ENCODE measurements at regions not wholly inside any gene's neighbourhood (a gene's known extent, or its start where the extent isn't known, plus 50 kb on each side); places are given as distances from the start of the nearest gene placed in this dataset.
"Not testable (repeated sequence)": the region's sequence is repeated elsewhere in the genome, so short reads cannot be mapped to it uniquely, and the experiment has no call there.

DNA sequence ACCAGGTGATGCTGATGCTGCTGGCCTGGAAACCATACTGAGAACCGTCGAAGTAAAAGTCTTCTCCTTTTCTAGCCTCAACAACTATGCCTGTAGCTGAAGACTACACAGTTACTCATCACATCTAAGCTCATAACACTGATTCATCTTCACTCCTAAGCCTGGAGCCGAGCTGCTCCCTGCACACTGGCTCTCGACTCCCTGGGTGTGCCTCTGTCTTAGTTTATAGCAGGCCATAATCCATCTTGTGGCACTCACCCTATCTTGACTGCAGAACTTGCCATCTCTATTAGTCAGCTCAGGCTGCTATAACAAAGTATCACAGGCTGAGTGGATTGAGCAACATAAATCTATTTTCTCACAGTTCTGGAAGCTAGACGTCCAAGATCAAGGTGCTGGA, 191.0 kb downstream of the UNC5CL start:
- Mint-ChIP-seq H3K27ac (no peak overlapping the region), H3K27me3 (peaks cover 14% of the 10 kb centered on the region), H3K9me3 (no peaks in the 10 kb centered on the region), H3K4me1 (ENCODE audit: low read depth) (peaks cover 6% of the 10 kb centered on the region), H3K36me3 (ENCODE audit: low read depth) (no peaks in the 10 kb centered on the region), H3K4me3 (no peak overlapping the region)
- intact Hi-C loops (cut with micrococcal nuclease): no loop called here

DNA sequence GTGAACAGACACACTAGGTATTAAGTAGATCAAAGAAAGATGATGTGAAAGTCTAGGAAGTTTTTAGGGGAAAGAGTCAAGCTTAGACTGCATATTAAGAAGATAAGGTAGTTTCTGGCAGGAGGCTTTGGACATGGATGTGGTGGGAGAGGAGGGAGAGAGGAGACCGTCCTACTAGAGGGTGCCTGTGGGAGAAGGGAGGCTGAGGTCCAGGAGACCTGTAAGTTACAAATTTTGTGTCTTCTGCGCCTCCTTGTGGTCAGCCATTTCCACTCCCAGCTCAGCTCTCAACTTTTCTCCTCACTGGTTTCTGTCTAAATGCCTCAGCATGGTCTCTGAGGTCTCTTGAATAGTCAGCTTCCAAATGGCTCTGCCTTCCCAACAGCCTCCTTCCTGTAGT, 193.5 kb downstream of the UNC5CL start:
- Mint-ChIP-seq H3K4me1 (ENCODE audit: low read depth) (no peaks in the 10 kb centered on the region), H3K9me3 (no peaks in the 10 kb centered on the region), H3K27ac (no peak overlapping the region), H3K27me3 (peaks cover 31% of the 10 kb centered on the region), H3K4me3 (no peak overlapping the region), H3K36me3 (ENCODE audit: low read depth) (no peaks in the 10 kb centered on the region)
- intact Hi-C loops (cut with micrococcal nuclease): no loop called here

DNA sequence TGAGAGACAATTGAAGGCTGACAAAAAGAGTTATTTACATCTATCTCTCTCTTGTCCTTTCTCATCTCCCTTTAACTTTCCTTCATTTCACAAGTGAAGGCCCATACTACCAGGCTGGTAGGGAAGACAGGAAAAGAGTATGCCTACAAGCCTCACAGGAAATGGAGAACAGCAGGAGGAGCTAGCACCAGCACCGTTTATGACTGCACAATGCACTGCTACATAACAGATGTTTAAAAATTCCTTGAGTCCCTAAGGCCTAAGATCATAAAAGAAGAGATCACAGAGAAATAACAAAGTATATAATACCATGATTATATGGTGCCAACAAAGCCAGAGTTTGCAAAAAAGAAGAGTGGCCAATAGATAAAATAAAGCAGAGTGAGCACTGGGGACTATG, 194.8 kb downstream of the UNC5CL start:
- H3K9me3 Mint-ChIP-seq: no peaks in the 10 kb centered on the region
- no peak overlapping the region for H3K27ac Mint-ChIP-seq
- intact Hi-C loops (cut with micrococcal nuclease): no loop called here
- peaks cover 34% of the 10 kb centered on the region for H3K27me3 Mint-ChIP-seq
- H3K4me1 Mint-ChIP-seq (ENCODE audit: low read depth): no peaks in the 10 kb centered on the region
- H3K4me3 Mint-ChIP-seq: no peak overlapping the region
- H3K36me3 Mint-ChIP-seq (ENCODE audit: low read depth): no peaks in the 10 kb centered on the region

DNA sequence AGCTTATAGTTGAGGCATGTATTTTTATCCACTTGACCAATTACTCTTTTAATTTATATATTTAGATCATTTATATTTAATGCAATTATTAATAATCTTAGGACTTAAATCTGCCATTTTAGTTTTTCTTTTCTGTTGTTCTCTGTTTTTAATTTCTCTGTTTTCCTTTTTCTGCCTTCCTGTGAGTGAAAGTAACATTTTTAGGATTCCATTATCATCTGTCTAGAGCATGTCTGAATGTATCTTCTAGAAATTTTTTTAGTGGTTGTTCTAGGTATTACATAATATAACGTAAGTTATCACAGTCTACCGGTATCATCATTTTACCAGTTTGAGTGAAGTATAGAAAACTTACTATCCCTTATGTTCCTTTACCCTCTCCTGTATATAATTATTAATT, 197.3 kb downstream of the UNC5CL start:
- no peaks in the 10 kb centered on the region for H3K4me1 Mint-ChIP-seq (ENCODE audit: low read depth)
- H3K27ac Mint-ChIP-seq: no peak overlapping the region
- intact Hi-C loops (cut with micrococcal nuclease): no loop called here
- no peak overlapping the region for H3K4me3 Mint-ChIP-seq
- no peaks in the 10 kb centered on the region for H3K36me3 Mint-ChIP-seq (ENCODE audit: low read depth)
- peaks cover 38% of the 10 kb centered on the region for H3K27me3 Mint-ChIP-seq
- H3K9me3 Mint-ChIP-seq: no peaks in the 10 kb centered on the region

DNA sequence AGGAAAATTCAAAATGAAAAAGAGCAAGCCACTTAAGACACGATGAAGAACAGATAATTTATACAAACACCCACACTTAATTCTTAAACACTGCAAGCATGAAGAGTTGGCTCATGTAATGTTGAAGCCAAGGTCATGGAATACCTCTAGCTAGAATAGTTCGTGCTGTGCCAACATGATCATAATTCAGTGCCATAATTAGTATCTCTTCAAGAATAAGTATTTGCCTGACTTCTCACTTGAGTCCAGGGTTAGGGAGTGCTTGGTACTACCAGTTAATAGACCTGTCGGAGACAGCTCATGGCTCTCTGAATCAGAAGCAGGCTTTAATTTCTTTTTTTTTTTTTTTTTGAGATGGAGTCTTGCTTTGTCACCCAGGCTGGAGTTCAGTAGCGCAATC, 206.3 kb downstream of the UNC5CL start:
- no peaks in the 10 kb centered on the region for H3K4me1 Mint-ChIP-seq (ENCODE audit: low read depth)
- no peaks in the 10 kb centered on the region for H3K9me3 Mint-ChIP-seq
- H3K4me3 Mint-ChIP-seq: no peak overlapping the region
- intact Hi-C loops (cut with micrococcal nuclease): no loop called here
- H3K36me3 Mint-ChIP-seq (ENCODE audit: low read depth): no peaks in the 10 kb centered on the region
- H3K27me3 Mint-ChIP-seq: peaks cover 12% of the 10 kb centered on the region
- no peak overlapping the region for H3K27ac Mint-ChIP-seq

DNA sequence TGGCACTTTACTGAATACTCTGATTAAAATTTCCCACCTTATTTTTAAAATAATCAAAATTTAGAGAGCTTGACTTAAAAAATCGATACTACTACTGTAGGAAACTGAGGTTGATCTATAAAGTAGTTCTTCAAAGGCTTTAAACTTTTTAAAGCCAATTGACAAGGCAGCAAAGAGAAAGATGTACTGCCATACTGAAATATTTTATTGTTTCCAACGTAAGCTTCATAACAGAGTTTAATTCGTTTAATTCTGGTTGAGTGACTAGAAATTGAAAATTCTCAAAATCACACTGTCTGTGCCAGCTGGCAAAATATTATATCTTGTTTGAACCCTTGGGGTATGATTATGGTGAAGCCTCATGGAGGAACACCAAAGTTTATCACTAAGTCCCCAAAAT, 207.6 kb downstream of the UNC5CL start:
- Mint-ChIP-seq H3K4me1 (ENCODE audit: low read depth) (no peaks in the 10 kb centered on the region), H3K9me3 (no peaks in the 10 kb centered on the region), H3K27me3 (peaks cover 9% of the 10 kb centered on the region), H3K36me3 (ENCODE audit: low read depth) (no peaks in the 10 kb centered on the region), H3K27ac (no peak overlapping the region), H3K4me3 (no peak overlapping the region)
- intact Hi-C loops (cut with micrococcal nuclease): no loop called here

DNA sequence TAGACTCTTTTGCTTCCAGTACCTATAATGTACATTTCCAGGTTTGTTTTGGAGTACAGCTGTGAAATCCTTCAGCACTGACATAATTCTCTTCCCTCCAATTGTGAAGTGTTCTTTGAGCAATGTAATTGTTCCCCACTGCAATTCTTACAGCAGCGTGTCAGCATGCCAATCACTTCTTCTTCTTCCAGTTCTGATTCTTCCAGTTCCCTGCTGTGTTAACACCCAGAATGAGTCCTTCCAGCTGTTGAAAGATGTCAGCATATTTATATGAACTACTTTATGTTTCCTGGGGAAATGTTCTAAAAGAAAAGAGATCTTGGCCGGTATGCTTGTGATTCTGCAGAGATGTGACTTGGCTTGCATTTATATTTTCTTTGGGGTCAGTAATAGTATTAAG, 213.9 kb downstream of the UNC5CL start:
- intact Hi-C loops (cut with micrococcal nuclease): no loop called here
- Mint-ChIP-seq H3K36me3 (ENCODE audit: low read depth) (no peaks in the 10 kb centered on the region), H3K27me3 (peaks cover 15% of the 10 kb centered on the region), H3K4me1 (ENCODE audit: low read depth) (no peaks in the 10 kb centered on the region), H3K4me3 (no peak overlapping the region), H3K9me3 (no peaks in the 10 kb centered on the region), H3K27ac (no peak overlapping the region)

DNA sequence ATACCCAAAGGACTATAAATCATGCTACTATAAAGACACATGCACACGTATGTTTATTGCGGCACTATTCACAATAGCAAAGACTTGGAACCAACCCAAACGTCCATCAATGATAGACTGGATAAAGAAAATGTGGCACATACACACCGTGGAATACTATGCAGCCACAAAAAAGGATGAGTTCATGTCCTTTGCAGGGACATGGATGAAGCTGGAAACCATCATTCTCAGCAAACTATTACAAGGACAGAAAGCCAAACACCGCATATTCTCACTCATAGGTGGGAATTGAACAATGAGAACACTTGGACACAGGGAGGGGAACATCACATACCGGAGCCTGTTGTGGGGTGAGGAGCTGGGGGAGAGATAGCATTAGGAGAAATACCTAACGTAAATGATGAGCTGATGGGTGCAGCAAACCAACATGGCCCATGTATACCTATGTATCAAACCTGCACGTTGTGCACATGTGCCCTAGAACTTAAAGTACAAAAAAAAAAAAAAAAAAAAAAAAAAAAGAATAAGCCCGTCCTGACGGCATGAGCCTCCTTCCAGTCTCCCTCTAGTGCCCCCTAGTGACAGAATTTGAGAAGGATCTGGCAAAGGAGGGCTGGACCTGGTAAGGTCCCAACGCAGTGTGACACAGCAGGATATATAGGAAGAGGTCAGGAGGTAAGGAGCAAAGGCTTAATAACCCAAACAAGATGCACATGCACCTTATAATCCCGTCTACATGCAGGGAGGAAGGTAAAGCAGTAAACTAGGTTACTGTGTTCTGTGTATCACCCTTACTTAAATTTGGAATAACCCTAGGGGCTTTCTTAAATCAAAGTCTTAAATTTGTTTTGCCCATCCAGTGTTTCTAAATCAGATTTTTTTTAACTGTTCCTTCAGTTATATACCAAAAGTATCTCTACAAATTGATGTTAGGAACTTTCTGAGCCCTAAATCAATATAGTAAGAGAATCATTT, 214.8 kb downstream of the UNC5CL start:
- H3K9me3 Mint-ChIP-seq; H3K27ac Mint-ChIP-seq; H3K36me3 Mint-ChIP-seq (ENCODE audit: low read depth); H3K4me1 Mint-ChIP-seq (ENCODE audit: low read depth); intact Hi-C loops (cut with micrococcal nuclease); H3K4me3 Mint-ChIP-seq: not testable (repeated sequence)
- H3K27me3 Mint-ChIP-seq: peaks cover 13% of the 10 kb centered on the region

DNA sequence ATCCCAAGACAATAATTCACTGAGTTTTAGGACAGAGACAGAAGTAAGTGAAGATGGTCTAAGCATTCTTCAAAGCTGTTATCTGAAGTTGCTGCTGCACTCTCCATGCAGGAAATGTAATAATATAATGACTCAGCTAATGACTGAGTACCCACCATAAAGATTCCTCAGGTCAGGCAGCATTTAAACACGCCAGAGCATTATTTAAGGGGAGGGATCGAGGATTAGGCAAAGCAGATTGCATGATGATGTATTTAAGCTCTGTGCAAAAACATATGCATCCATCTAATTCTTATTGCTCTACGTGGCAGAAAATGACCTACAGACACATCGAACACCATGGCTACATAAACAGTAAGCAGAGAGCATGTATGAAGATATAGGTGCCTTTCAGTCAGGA, 216.4 kb downstream of the UNC5CL start:
- no peak overlapping the region for H3K4me3 Mint-ChIP-seq
- peaks cover 13% of the 10 kb centered on the region for H3K27me3 Mint-ChIP-seq
- no peaks in the 10 kb centered on the region for H3K36me3 Mint-ChIP-seq (ENCODE audit: low read depth)
- intact Hi-C loops (cut with micrococcal nuclease): no loop called here
- H3K4me1 Mint-ChIP-seq (ENCODE audit: low read depth): no peaks in the 10 kb centered on the region
- H3K27ac Mint-ChIP-seq: no peak overlapping the region
- no peaks in the 10 kb centered on the region for H3K9me3 Mint-ChIP-seq

DNA sequence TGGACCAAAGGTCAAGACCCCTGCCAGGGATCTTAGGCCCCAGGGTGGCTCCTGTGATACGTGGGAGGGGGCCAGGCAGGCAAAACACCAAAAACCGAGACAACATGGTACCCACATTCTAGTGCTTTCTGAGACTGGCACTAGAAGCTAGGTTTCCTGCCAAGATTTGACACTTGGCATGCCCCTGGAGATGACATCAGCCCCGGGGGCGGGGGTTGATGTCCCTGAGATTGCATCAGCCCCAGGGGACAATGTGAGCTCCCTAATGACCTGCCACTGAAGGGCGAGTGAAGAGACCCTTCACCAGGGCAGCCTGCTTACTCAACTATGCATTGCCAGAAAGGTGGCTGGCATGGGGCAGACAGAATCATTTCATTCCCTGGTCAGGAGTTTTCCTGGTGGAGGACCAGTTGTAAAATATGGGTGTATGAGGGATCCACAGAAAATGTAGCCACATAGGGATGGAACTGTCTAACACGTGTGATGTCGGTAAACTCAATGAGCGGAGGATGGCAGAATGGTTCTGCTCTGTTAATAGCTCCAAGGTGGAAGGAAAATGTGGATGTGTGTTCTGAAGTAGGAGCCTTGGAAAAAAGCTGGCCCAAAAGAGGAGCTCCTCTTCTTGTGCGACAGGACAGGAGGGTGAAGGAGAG, 219.7 kb downstream of the UNC5CL start:
- H3K27ac Mint-ChIP-seq: no peak overlapping the region
- peaks cover 7% of the 10 kb centered on the region for H3K27me3 Mint-ChIP-seq

DNA sequence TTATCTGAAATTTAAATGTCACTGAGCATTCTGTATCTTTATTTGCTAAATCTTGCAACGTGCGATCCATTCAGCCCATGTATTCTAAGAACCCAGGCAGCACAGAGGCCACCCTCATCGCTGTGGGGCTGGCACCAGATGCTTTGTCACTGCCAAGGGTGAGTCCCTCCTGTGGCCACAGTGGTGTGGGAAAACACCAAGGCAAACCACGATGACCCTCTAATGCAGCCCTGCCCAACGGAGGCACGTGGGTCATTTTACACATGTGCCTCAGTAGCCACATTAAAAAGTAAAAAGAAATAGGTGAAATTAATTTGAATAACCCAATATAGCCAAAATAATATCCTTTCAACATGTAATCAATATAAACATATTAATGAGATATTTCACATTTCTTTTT, 221.7 kb downstream of the UNC5CL start:
- Mint-ChIP-seq H3K27me3 (peaks cover 4% of the 10 kb centered on the region), H3K9me3 (no peaks in the 10 kb centered on the region), H3K4me1 (ENCODE audit: low read depth) (no peaks in the 10 kb centered on the region), H3K27ac (no peak overlapping the region), H3K4me3 (no peak overlapping the region), H3K36me3 (ENCODE audit: low read depth) (no peaks in the 10 kb centered on the region)
- intact Hi-C loops (cut with micrococcal nuclease): no loop called here

More for the DNA sequence above, 219.7 kb downstream of the UNC5CL start:
- Mint-ChIP-seq H3K36me3 (ENCODE audit: low read depth) (no peaks in the 10 kb centered on the region), H3K9me3 (no peaks in the 10 kb centered on the region), H3K4me1 (ENCODE audit: low read depth) (no peaks in the 10 kb centered on the region), H3K4me3 (no peak overlapping the region)
- intact Hi-C loops (cut with micrococcal nuclease): no loop called here

DNA sequence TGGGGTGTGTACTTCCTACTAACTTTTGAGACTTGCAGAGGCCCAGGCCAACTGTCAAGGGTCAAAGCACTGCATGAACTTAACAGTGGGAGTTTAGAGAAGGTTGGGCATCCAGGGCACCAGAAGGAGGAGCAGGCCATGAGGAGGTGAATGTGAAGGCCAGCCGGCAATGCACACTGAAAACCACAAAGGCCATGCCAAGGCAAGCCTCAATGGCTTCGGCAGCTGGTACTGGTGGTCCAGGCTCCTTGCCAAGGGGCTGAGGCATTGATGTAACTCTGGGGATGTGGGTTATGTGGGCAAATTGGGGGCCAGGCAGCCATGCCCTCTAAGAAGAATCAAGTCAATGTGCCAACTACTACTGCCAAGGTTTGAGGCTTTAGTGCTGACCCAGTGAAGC, 222.4 kb downstream of the UNC5CL start:
- intact Hi-C loops (cut with micrococcal nuclease): no loop called here
- no peaks in the 10 kb centered on the region for H3K36me3 Mint-ChIP-seq (ENCODE audit: low read depth)
- no peak overlapping the region for H3K27ac Mint-ChIP-seq
- H3K9me3 Mint-ChIP-seq: no peaks in the 10 kb centered on the region
- no peaks in the 10 kb centered on the region for H3K4me1 Mint-ChIP-seq (ENCODE audit: low read depth)
- H3K4me3 Mint-ChIP-seq: no peak overlapping the region
- H3K27me3 Mint-ChIP-seq: peaks cover 5% of the 10 kb centered on the region

DNA sequence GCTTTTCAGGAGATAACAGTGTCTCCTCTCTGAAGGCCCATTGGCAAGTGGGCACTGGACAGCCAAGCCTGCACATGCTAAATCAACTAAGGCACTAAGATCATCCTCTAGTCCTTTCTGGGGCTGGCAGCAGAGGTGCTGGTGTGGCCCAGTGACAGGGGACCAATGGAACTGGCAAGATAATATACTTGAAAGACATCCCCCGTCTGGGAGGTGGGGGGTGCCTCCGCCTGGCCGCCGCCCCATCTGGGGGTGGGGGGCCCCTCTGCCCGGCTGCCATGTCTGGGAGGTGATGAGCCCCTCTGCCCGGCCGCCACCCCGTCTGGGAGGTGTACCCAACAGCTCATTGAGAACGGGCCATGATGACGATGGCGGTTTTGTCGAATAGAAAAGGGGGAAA, 223.3 kb downstream of the UNC5CL start:
- Mint-ChIP-seq H3K4me1 (ENCODE audit: low read depth) (no peaks in the 10 kb centered on the region), H3K27me3 (peaks cover 3% of the 10 kb centered on the region), H3K27ac (no peak overlapping the region), H3K36me3 (ENCODE audit: low read depth) (no peaks in the 10 kb centered on the region), H3K4me3 (no peak overlapping the region), H3K9me3 (no peaks in the 10 kb centered on the region)
- intact Hi-C loops (cut with micrococcal nuclease): no loop called here

DNA sequence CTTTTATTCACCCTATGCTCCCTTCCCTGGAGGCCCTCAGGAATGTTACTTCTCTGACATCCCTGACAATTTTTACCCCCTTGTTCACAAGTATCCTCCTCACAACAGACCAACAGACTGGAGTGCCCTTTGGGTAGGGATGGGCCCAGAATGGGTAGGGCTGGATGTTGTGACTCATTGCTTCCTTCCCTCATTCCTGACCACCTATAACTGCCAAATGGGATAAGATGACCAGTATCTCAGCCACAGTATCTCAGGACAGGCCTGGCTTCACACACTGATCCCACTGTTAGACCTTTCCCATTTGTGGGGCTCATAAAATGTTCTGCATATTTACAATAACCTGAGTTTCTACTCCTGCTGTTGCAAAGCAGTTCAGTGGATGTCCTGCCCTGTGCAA, 223.0 kb upstream of the LRFN2 start:
- intact Hi-C loops (cut with micrococcal nuclease): no loop called here
- Mint-ChIP-seq H3K27ac (no peak overlapping the region), H3K9me3 (no peaks in the 10 kb centered on the region), H3K4me1 (ENCODE audit: low read depth) (peaks cover 26% of the 10 kb centered on the region), H3K36me3 (ENCODE audit: low read depth) (no peaks in the 10 kb centered on the region), H3K4me3 (no peak overlapping the region), H3K27me3 (peaks cover 8% of the 10 kb centered on the region)

Data from dendritic cell treated with granulocyte-macrophage colony-stimulating factor and Interleukin-4, amounts not matched to agents 40 ng/mL and 50 ng/mL, for 4 days (primary cell).